ENCODE measurements at regions not wholly inside any gene's neighbourhood (a gene's known extent, or its start where the extent isn't known, plus 50 kb on each side); places are given as distances from the start of the nearest gene placed in this dataset.

GRCh38 chr1:244220410-244220809 is 169.3 kb downstream of the ZBTB18 start:
- DNase-seq (ENCODE audit: low read depth) = no peak

- no peak for DNase-seq (ENCODE audit: low read depth)
Observed at GRCh38 chr1:244221991-244222390, 170.9 kb downstream of the ZBTB18 start.

GRCh38 chr1:244224487-244225430 is 173.7 kb downstream of the ZBTB18 start:
- no peak for DNase-seq (ENCODE audit: low read depth)

- DNase-seq (ENCODE audit: low read depth) = no peak
Observed at GRCh38 chr1:244226435-244226834, 175.4 kb downstream of the ZBTB18 start.

GRCh38 chr1:244230470-244230869 is 179.4 kb downstream of the ZBTB18 start:
- DNase-seq (ENCODE audit: low read depth) = no peak

- no peak for DNase-seq (ENCODE audit: low read depth)
Observed at GRCh38 chr1:244231193-244231571, 180.1 kb downstream of the ZBTB18 start.

GRCh38 chr1:244231572-244232315 is 180.7 kb downstream of the ZBTB18 start:
- DNase-seq (ENCODE audit: low read depth) = no peak

- no peak for DNase-seq (ENCODE audit: low read depth)
Observed at GRCh38 chr1:244234009-244234643, 183.0 kb downstream of the ZBTB18 start.

- no peak for DNase-seq (ENCODE audit: low read depth)
Observed at GRCh38 chr1:244235157-244235556, 184.1 kb downstream of the ZBTB18 start.

- no peak for DNase-seq (ENCODE audit: low read depth)
Observed at GRCh38 chr1:244236101-244236500, 185.0 kb downstream of the ZBTB18 start.

GRCh38 chr1:244236721-244237120 is 185.6 kb downstream of the ZBTB18 start:
- DNase-seq (ENCODE audit: low read depth) = no peak

- no peak for DNase-seq (ENCODE audit: low read depth)
Observed at GRCh38 chr1:244237445-244237844, 186.4 kb downstream of the ZBTB18 start.

- no peak for DNase-seq (ENCODE audit: low read depth)
Observed at GRCh38 chr1:244239261-244239770, 188.2 kb downstream of the ZBTB18 start.

- DNase-seq (ENCODE audit: low read depth) = no peak
Observed at GRCh38 chr1:244241438-244241837, 190.4 kb downstream of the ZBTB18 start.

GRCh38 chr1:244242446-244242845 is 191.4 kb downstream of the ZBTB18 start:
- no peak for DNase-seq (ENCODE audit: low read depth)

GRCh38 chr1:244246334-244246733 is 195.3 kb downstream of the ZBTB18 start:
- no peak for DNase-seq (ENCODE audit: low read depth)

- DNase-seq (ENCODE audit: low read depth) = no peak
Observed at GRCh38 chr1:244248426-244248825, 197.3 kb downstream of the ZBTB18 start.

- no peak for DNase-seq (ENCODE audit: low read depth)
Observed at GRCh38 chr1:244252211-244252610, 199.5 kb downstream of the ADSS2 start.

- no peak for DNase-seq (ENCODE audit: low read depth)
Observed at GRCh38 chr1:244254467-244254866, 197.2 kb downstream of the ADSS2 start.

- DNase-seq (ENCODE audit: low read depth) = no peak
Observed at GRCh38 chr1:244255426-244255965, 196.2 kb downstream of the ADSS2 start.

GRCh38 chr1:244256086-244256676 is 195.5 kb downstream of the ADSS2 start:
- no peak for DNase-seq (ENCODE audit: low read depth)

GRCh38 chr1:244264163-244264562 is 187.5 kb downstream of the ADSS2 start:
- DNase-seq (ENCODE audit: low read depth) = no peak

All from fibroblast of the conjunctiva (primary cell).